Cardiac fibroblast (primary cell): ENCODE measurements at regions not wholly inside any gene's neighbourhood (a gene's known extent, or its start where the extent isn't known, plus 50 kb on each side); places are given as distances from the start of the nearest gene placed in this dataset.
A peak's percentile ranks its signal among the peaks of the same experiment; 100 is the strongest.
"Not testable (repeated sequence)": the region's sequence is repeated elsewhere in the genome, so short reads cannot be mapped to it uniquely, and the experiment has no call there.

Experiments
- DNase-seq, 2 donors: peaks; one replicate each; pipeline versions ENCODE4 v3.0.0 to v3.0.0-alpha.2; 2010; ENCODE audit warnings: low read depth in 2 of 2
- H3K4me3 ChIP-seq, 2 donors: replicated peaks in 1 of 2; 1 replicate in 1 of 2; 2 replicates in 1 of 2; pipeline ENCODE4 v1.5.1; 2011; ENCODE audit warnings: low read depth in 2 of 2, low read length in 2 of 2, mild to moderate bottlenecking in 2 of 2, moderate library complexity in 1 of 2
- CTCF ChIP-seq: IDR thresholded peaks from one replicate; pipeline ENCODE4 v1.5.1; 2011; ENCODE audit warnings: low read depth, mild to moderate bottlenecking, low read length, inconsistent platforms

DNA sequence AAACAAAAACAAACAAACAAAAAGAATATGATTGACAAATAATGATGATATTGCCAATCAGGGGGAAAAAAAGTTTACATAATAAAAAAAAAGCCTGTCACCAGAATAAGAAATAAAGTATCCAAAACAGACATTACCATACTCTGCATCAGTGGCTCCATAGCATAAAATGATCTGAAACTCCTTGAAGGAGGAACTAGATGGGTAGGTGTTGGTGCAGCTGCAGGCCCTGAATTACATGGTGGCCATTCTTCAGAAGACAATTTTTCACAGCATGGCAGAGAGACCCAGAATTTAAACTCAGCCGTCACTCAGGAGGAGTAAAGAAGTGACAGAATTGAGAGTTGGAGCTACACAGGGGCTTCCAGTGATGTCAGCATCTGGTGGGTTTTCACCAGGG is 60.2 kb downstream of the GLUL start:
- no peak for DNase-seq
- no peak for TF ChIP-seq CTCF
- no peak overlapping the region for H3K4me3 ChIP-seq

GRCh38 chr1:182330303-182330702 is 61.3 kb downstream of the GLUL start:
- DNase-seq, result peak; percentile 7
- H3K4me3 ChIP-seq, result no peak overlapping the region
- TF ChIP-seq CTCF, result no peak

DNA sequence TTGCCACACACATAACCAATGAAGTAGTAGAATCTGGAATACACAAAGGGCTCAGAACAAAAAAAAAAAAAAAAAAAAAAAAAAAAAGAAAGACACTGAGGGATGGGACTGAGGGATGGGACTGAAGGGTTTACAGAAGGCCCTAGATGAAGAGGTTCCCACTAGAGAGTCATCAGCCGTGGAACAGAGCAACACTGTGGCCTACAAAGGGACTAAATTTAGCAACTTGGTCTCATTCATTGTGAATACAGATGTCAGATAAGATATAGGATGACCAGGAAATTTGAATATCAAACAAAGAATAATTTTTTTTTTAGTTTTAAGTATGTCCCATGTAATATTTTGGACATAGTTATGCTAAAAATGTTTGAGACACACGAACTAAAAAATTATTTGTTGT is 62.1 kb downstream of the GLUL start:
- TF ChIP-seq CTCF, result no peak
- H3K4me3 ChIP-seq, result no peak overlapping the region
- no peak for DNase-seq

GRCh38 chr1:182328591-182328990 is 63.0 kb downstream of the GLUL start:
- no peak overlapping the region for H3K4me3 ChIP-seq
- no peak for DNase-seq
- TF ChIP-seq CTCF, result no peak

- no peak for TF ChIP-seq CTCF
- no peak overlapping the region for H3K4me3 ChIP-seq
- DNase-seq, result no peak
These were observed 66.3 kb downstream of the GLUL start for GRCh38 chr1:182325339-182325738.

GRCh38 chr1:182321532-182321931 is 70.1 kb downstream of the GLUL start:
- not testable (repeated sequence) for DNase-seq, H3K4me3 ChIP-seq

GRCh38 chr1:182317611-182318161 is 73.9 kb downstream of the GLUL start:
- DNase-seq, result no peak
- TF ChIP-seq CTCF, result no peak
- H3K4me3 ChIP-seq, result no peak overlapping the region

DNA sequence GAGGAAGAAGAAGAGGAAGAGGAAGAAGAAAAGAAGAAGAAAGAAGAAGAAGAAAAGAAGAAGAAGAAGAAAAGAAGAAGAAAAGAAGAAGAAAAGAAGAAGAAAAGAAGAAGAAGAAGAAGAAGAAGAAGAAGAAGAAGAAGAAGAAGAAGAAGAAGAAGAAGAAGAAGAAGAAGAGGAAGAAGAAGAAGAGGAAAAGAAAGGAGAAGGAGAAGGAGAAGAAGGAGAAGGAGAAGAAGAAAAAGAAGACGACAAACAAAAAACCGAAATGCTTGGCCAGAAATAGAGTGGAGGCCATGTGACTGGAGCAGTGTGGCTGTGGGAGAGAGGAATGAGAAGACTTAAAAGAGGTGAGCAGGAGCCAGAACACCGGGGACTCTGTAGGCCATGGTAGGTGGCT is 75.1 kb downstream of the GLUL start:
- not testable (repeated sequence) for H3K4me3 ChIP-seq, DNase-seq
